ENCODE measurements at regions not wholly inside any gene's neighbourhood (a gene's known extent, or its start where the extent isn't known, plus 50 kb on each side); places are given as distances from the start of the nearest gene placed in this dataset.

DNA sequence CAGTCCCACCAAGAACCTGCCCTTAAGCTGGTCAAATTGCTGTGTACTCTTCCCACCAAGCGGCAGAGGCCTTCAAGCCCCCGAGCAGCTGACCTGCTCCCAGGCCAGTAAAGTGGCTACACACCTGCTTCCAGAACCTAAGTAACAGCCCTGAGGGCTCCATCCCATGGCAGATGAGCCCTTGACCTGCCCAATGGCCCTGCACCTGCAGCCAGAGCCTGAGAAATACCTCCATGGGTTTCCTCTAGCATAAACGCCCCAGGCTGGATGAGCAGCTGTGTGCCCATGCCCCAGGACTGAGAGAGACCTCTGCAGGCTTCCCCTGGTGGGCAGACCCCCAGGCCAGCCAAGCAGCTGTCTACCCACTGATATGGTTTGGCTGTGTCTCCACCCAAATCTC is 123.0 kb upstream of the LAMA2 start:
- ATAC-seq (ENCODE audit: insufficient read depth, low read depth) (no peak), DNase-seq (no peak)
- no peaks in the 10 kb centered on the region for H3K9me3 ChIP-seq (ENCODE audit: insufficient read depth, low read length, severe bottlenecking)
- no peaks in the 10 kb centered on the region for H3K36me3 ChIP-seq (ENCODE audit: insufficient read depth, low read length)
- H4K20me1 ChIP-seq (ENCODE audit: insufficient read depth, low read length): no peaks in the 10 kb centered on the region
- H2AFZ ChIP-seq (ENCODE audit: low read depth, low read length): no peak overlapping the region
- no peak overlapping the region for H3K9ac ChIP-seq (ENCODE audit: low read depth, low read length)
- H3K4me1 ChIP-seq (ENCODE audit: insufficient read depth, low read length): no peaks in the 10 kb centered on the region
- no peak for TF ChIP-seq EZH2 (IDR thresholded peaks at IDR 0.05; ENCODE audit: borderline replicate concordance, low read depth, low read length, severe bottlenecking)
- TF ChIP-seq, protein P1, sequence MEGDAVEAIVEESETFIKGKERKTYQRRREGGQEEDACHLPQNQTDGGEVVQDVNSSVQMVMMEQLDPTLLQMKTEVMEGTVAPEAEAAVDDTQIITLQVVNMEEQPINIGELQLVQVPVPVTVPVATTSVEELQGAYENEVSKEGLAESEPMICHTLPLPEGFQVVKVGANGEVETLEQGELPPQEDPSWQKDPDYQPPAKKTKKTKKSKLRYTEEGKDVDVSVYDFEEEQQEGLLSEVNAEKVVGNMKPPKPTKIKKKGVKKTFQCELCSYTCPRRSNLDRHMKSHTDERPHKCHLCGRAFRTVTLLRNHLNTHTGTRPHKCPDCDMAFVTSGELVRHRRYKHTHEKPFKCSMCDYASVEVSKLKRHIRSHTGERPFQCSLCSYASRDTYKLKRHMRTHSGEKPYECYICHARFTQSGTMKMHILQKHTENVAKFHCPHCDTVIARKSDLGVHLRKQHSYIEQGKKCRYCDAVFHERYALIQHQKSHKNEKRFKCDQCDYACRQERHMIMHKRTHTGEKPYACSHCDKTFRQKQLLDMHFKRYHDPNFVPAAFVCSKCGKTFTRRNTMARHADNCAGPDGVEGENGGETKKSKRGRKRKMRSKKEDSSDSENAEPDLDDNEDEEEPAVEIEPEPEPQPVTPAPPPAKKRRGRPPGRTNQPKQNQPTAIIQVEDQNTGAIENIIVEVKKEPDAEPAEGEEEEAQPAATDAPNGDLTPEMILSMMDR (IDR thresholded peaks at IDR 0.05; ENCODE audit: borderline replicate concordance, extremely low read depth, low read length, poor library complexity, severe bottlenecking): no peak
- H3K79me2 ChIP-seq (ENCODE audit: insufficient read depth, low read length): no peaks in the 10 kb centered on the region
- no peak overlapping the region for H3K4me2 ChIP-seq (ENCODE audit: insufficient read depth, low read length)
- H3K27ac ChIP-seq (ENCODE audit: low read length): no peak overlapping the region
- no peak overlapping the region for H3K4me3 ChIP-seq (ENCODE audit: low read depth in 1 of 2, low read length in 2 of 2)
- H3K27me3 ChIP-seq (ENCODE audit: insufficient read depth, low read length, poor library complexity): no peaks in the 10 kb centered on the region

DNA sequence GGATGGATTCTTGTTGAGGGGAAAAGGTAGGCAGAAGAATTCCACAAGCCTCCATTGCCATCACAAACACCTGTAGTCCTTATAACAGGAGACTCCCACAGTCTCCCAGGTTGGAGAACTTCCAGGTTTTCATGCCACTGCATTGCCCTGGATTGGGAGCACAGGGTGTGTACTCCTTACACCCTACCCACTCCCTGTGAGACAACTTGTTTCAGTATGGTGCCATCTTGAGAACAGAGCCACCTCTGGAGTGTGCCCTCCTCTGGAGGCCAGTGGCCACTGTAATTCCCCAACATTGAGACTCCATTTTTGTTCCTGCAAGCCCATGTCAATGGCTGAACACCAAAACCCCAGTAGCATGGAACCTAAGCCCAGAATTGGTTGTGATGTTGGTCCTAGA is 123.5 kb upstream of the LAMA2 start:
- H3K9me3 ChIP-seq (ENCODE audit: insufficient read depth, low read length, severe bottlenecking): no peaks in the 10 kb centered on the region
- DNase-seq (no peak), ATAC-seq (ENCODE audit: insufficient read depth, low read depth) (no peak)
- H3K27me3 ChIP-seq (ENCODE audit: insufficient read depth, low read length, poor library complexity): no peaks in the 10 kb centered on the region
- no peak overlapping the region for H3K4me2 ChIP-seq (ENCODE audit: insufficient read depth, low read length)
- H3K9ac ChIP-seq (ENCODE audit: low read depth, low read length): no peak overlapping the region
- no peaks in the 10 kb centered on the region for H3K79me2 ChIP-seq (ENCODE audit: insufficient read depth, low read length)
- TF ChIP-seq, protein P1 (IDR thresholded peaks at IDR 0.05; ENCODE audit: borderline replicate concordance, extremely low read depth, low read length, poor library complexity, severe bottlenecking): no peak
- TF ChIP-seq EZH2 (IDR thresholded peaks at IDR 0.05; ENCODE audit: borderline replicate concordance, low read depth, low read length, severe bottlenecking): no peak
- H3K36me3 ChIP-seq (ENCODE audit: insufficient read depth, low read length): no peaks in the 10 kb centered on the region
- no peak overlapping the region for H2AFZ ChIP-seq (ENCODE audit: low read depth, low read length)
- no peaks in the 10 kb centered on the region for H4K20me1 ChIP-seq (ENCODE audit: insufficient read depth, low read length)
- H3K27ac ChIP-seq (ENCODE audit: low read length): no peak overlapping the region
- H3K4me1 ChIP-seq (ENCODE audit: insufficient read depth, low read length): no peaks in the 10 kb centered on the region
- no peak overlapping the region for H3K4me3 ChIP-seq (ENCODE audit: low read depth in 1 of 2, low read length in 2 of 2)

- TF ChIP-seq EZH2 (IDR thresholded peaks at IDR 0.05; ENCODE audit: borderline replicate concordance, low read depth, low read length, severe bottlenecking): no peak
- TF ChIP-seq, protein P1 (IDR thresholded peaks at IDR 0.05; ENCODE audit: borderline replicate concordance, extremely low read depth, low read length, poor library complexity, severe bottlenecking): no peak
- no peak for DNase-seq
- Histone ChIP-seq H3K4me2 (ENCODE audit: insufficient read depth, low read length) (no peak overlapping the region), H3K27ac (ENCODE audit: low read length) (no peak overlapping the region), H3K9ac (ENCODE audit: low read depth, low read length) (no peak overlapping the region), H4K20me1 (ENCODE audit: insufficient read depth, low read length) (no peaks in the 10 kb centered on the region), H3K36me3 (ENCODE audit: insufficient read depth, low read length) (no peaks in the 10 kb centered on the region), H3K4me3 (ENCODE audit: low read depth in 1 of 2, low read length in 2 of 2) (no peak overlapping the region), H3K27me3 (ENCODE audit: insufficient read depth, low read length, poor library complexity) (no peaks in the 10 kb centered on the region), H3K4me1 (ENCODE audit: insufficient read depth, low read length) (no peaks in the 10 kb centered on the region), H3K9me3 (ENCODE audit: insufficient read depth, low read length, severe bottlenecking) (no peaks in the 10 kb centered on the region), H3K79me2 (ENCODE audit: insufficient read depth, low read length) (no peaks in the 10 kb centered on the region), H2AFZ (ENCODE audit: low read depth, low read length) (no peak overlapping the region)
- ATAC-seq (ENCODE audit: insufficient read depth, low read depth): no peak
These were observed 125.0 kb upstream of the LAMA2 start for GRCh38 chr6:128757961-128758360.
